ENCODE measurements at regions not wholly inside any gene's neighbourhood (a gene's known extent, or its start where the extent isn't known, plus 50 kb on each side); places are given as distances from the start of the nearest gene placed in this dataset.

- DNase-seq (ENCODE audit: low read depth) = no peak
Measured at GRCh38 chr22:22823131-22823810, 64.3 kb upstream of the IGLL5 start.

- no peak for DNase-seq (ENCODE audit: low read depth)
Measured at GRCh38 chr22:22824340-22825212, 63.0 kb upstream of the IGLL5 start.

- no peak for DNase-seq (ENCODE audit: low read depth)
Measured at GRCh38 chr22:22825213-22825593, 62.4 kb upstream of the IGLL5 start.

- DNase-seq (ENCODE audit: low read depth) = no peak
Measured at GRCh38 chr22:22827187-22827939, 60.3 kb upstream of the IGLL5 start.

GRCh38 chr22:22830193-22830592, 57.4 kb upstream of the IGLL5 start:
- no peak for DNase-seq (ENCODE audit: low read depth)

GRCh38 chr22:22830957-22831688, 56.5 kb upstream of the IGLL5 start:
- no peak for DNase-seq (ENCODE audit: low read depth)

- DNase-seq (ENCODE audit: low read depth) = no peak
Measured at GRCh38 chr22:22833059-22833458, 54.6 kb upstream of the IGLL5 start.

- DNase-seq (ENCODE audit: low read depth) = no peak
Measured at GRCh38 chr22:22833488-22833887, 54.1 kb upstream of the IGLL5 start.

GRCh38 chr22:22834204-22834603, 53.4 kb upstream of the IGLL5 start:
- no peak for DNase-seq (ENCODE audit: low read depth)

- no peak for DNase-seq (ENCODE audit: low read depth)
Measured at GRCh38 chr22:22834783-22835182, 52.8 kb upstream of the IGLL5 start.

- DNase-seq (ENCODE audit: low read depth) = no peak
Measured at GRCh38 chr22:22835242-22835641, 52.4 kb upstream of the IGLL5 start.

- no peak for DNase-seq (ENCODE audit: low read depth)
Measured at GRCh38 chr22:22835771-22836291, 51.8 kb upstream of the IGLL5 start.

- DNase-seq (ENCODE audit: low read depth) = no peak
Measured at GRCh38 chr22:22836635-22837034, 51.0 kb upstream of the IGLL5 start.

Measured in T-helper 22 cell (primary cell).